ENCODE measurements at regions not wholly inside any gene's neighbourhood (a gene's known extent, or its start where the extent isn't known, plus 50 kb on each side); places are given as distances from the start of the nearest gene placed in this dataset.

DNA sequence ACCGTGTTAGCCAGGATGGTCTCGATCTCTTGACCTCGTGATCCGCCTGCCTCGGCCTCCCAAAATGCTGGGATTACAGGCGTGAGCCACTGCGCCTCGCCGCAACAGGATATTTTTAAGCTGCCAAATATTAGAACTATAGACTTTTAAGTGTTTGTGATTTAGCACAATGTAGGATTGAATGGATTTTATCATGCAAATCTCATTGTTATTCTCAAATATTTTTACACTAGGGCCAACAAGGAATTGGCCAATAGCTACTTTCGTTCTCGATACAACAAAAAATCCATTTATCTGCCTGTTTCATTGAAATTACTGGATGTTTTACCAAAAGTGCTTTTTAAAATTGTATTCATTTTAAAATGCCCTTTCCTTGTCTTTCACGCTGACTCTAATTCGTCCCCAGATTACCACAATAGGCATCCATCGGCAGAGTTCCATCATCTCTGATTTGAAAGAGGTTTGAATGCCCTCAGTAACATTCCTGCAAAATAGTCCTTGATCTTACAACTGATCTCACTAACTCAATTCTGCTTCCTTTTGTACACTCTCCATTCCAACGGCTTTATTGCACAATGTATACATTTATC is 99.6 kb upstream of the ROBO2 start:
- no peak for DNase-seq

GRCh38 chr3:76941376-76941775 is 98.5 kb upstream of the ROBO2 start:
- DNase-seq = no peak

- no peak for DNase-seq
These were observed 97.8 kb upstream of the ROBO2 start for GRCh38 chr3:76942101-76942500.

DNA sequence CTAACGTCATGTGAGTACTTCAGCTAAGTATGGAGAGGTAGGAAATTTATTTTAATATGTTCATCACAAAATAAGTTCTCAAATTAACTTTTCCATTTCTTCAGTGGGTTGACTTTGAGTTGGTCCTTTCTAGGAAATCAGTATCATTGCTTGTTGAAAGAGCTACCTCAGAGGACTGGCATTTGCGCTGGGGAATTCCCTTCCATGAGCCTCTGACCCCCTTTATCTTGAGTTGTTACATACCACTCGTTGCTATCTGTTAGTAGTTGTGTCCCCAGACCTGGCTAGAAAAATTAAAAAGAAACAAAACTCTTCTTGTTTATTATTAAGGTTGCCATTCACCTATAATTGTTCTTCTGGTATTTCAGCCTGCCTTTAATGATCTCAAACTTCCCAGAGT is 96.8 kb upstream of the ROBO2 start:
- no peak for DNase-seq

- DNase-seq = no peak
These were observed 96.2 kb upstream of the ROBO2 start for GRCh38 chr3:76943671-76944070.

GRCh38 chr3:76949033-76949432 is 90.9 kb upstream of the ROBO2 start:
- DNase-seq = no peak

- no peak for DNase-seq
These were observed 90.4 kb upstream of the ROBO2 start for GRCh38 chr3:76949462-76949861.

- no peak for DNase-seq
These were observed 89.3 kb upstream of the ROBO2 start for GRCh38 chr3:76950590-76950989.

- no peak for DNase-seq
These were observed 85.5 kb upstream of the ROBO2 start for GRCh38 chr3:76954412-76954811.

GRCh38 chr3:76958274-76958673 is 81.6 kb upstream of the ROBO2 start:
- DNase-seq = no peak

DNA sequence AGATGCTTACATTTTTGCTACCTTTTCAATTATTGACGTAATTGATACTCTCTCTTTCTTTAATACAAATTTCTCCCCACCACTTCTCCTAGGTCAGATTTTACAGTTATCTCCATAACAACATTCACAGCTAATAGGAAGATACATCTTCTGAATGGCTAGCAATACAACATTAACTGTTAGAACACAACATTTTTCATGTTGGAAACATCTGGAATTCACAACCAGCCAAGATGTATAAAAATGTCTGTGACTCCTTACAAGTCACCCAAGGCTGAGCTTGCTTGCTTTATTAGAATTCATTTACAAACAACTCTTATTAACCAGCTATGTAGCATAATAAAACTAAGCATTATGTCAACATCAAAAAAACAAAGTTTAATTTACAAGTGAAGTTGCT is 81.0 kb upstream of the ROBO2 start:
- DNase-seq = no peak

DNA sequence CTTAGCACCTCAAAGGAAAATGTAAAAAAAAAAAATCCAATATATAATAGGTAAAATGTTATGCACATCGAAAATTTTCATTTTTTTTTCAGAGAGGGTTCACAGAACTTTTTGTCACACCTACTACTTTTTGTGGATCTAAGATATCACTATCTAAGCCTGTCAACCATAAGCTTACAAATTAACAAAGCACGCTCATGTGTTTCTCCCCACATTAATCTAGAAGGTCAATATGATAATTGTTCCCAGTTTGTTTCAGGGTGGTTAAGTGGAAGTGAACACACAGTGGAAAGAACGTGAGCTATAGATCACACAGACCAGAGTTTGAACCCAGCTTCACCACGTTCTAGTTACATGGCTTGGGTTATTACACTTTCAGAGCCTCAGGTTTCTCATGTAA is 78.6 kb upstream of the ROBO2 start:
- no peak for DNase-seq

DNA sequence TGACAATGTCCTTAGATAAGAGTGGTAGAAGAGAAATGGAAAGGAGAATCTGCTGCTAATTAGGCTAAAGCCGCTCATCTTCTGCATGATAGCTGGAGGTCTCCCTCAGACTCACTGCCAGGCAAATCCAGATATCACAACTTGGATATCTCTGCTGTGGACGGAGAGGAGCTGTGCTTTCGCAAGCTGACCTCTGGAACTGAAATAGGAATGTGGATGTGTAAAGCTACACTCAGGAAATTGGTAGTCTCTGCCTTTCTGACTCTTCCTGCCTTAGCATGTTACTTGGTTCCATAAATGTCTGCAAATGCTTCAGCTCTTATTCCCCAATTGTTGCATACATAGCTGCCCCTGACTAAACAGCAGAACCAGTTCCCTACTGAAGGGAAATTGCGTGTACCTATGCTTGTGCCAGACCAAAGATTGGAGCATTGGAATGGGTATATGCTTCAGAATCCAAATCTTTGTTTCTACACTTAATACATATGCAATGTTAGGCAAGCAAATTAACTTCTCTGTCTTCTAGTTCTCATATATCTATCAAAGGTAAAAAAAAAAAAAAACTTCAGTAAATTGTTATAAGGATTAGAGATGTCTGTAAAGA is 74.7 kb upstream of the ROBO2 start:
- DNase-seq = no peak

DNA sequence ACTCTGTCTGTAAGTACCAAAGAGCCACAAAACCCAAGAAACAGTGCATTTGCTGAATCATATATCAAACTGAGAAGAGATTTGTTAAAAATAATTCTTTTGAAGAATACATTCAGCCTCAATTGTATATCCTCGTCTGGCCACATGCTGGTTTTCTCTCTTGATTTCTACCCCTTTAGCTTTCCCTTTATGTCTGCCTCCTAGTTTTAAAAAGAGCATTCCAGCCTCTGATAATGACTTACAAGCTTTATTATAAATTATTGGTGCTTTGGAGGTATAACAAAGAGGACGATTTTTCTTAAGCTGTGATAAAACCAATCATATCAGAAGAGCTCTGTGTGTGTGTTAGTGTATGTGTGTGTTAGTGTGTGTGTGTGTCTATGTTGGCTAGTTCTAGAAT is 70.4 kb upstream of the ROBO2 start:
- no peak for DNase-seq

GRCh38 chr3:76969996-76970615 is 69.8 kb upstream of the ROBO2 start:
- no peak for DNase-seq

DNA sequence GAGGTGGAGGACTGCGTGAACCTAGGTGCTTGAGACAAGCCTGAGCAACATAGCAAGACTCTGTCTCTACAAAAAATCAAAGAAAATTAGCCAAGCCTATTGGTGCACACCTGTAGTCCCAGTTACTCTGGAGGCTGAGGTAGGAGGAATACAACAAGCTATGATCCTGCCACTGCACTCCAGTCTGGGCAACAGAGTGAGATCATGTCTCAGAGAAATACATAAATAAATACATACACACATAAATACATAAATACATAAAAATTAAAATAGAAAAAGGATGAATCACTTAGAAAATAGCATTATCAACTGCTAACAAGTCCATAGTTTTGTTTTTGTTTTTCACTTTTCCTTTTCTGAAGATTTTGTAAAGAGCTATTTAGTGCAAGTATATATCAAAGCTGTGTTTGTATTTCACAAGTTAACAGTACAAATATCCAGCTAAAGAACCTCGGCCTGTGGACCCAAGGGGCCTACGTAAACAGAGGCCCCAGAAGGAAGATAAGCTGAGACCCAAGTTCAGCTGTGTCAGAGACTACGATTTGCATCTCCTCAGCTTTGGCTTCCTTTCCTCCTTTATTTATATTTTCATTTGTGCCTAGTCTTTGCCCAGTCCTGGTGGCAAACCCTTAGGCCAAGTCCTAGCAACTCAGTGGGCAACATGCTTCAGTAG is 67.1 kb upstream of the ROBO2 start:
- DNase-seq = no peak

DNA sequence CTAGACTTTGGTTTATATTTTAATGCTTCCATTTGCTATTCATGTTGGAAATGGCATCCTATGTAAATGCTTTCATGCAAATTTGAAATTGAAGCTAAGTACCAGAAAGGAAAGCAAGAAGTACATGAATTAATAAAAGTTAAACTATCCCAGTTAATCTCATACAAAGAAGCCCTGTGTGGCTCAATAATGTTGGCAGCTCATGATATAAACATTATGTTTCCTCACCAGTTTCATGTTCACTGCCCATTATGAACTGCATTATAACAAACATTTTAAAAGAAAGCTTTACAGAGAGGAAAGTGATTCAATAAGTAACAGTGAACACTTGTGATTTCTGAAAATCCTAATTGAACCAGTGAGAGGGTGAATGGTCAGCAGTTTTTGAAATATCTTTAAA is 62.9 kb upstream of the ROBO2 start:
- no peak for DNase-seq

DNA sequence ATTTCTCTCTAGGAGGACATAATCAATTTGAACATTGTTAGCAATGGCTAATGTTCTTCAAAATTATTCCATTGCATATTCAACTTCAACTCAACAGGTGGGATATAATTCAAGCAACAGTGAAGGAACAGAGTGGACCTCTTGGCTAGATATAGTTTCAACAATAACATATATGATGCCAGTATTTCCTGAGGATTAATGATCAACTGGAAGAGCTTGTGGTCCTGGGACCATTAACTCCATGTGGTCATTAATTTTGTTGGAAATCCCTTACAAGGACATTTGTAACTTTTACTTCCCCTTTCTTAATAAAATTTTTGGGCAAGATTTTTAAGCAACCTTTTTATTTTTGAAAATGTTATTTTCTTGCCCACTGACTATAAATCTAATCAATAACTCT is 54.3 kb upstream of the ROBO2 start:
- DNase-seq = no peak

GRCh38 chr3:76986876-76987474 is 52.9 kb upstream of the ROBO2 start:
- no peak for DNase-seq

Measured in NCI-H1694 treated with DMSO at 0.1 percent for 48 hours (cell line).